K562 (cell line): ENCODE measurements at regions not wholly inside any gene's neighbourhood (a gene's known extent, or its start where the extent isn't known, plus 50 kb on each side); places are given as distances from the start of the nearest gene placed in this dataset.

ENCODE experiments used
- CTCF ChIP-seq, 3 experiments: IDR thresholded peaks in 2 of 3; conservative IDR thresholded peaks in 1 of 3; 2 replicates each; pipeline ENCODE4 v1.5.1; 2011 to 2012; ENCODE audit warnings: low read length in 3 of 3, mild to moderate bottlenecking in 3 of 3, control low read depth in 2 of 3, improper control_type of control experiment in 1 of 3, inconsistent platforms in 1 of 3, low read depth in 1 of 3, mixed read lengths in 1 of 3, moderate library complexity in 1 of 3; ENCODE audit not compliant: insufficient read depth in 2 of 3
- EZH2 ChIP-seq: IDR thresholded peaks from 2 replicates; pipeline ENCODE4 v1.6.1; 2012; ENCODE audit warnings: low read depth, mild to moderate bottlenecking, inconsistent platforms, low read length, borderline replicate concordance
- FOXJ3 ChIP-seq: sonication (generic); formaldehyde crosslinking; IDR thresholded peaks from 2 replicates; pipeline ENCODE4 v1.4.0; 2020; ENCODE audit warnings: mild to moderate bottlenecking, missing genetic modification reagents
- FOXM1 ChIP-seq, 2 experiments: fragments of 450-650 bp in 1 of 2; sonication (generic) in 1 of 2; formaldehyde crosslinking in 1 of 2; IDR thresholded peaks; 2 replicates each; pipeline versions ENCODE4 v1.6.1 to v1.9.0; 2017 to 2022; ENCODE audit warnings: low read depth in 2 of 2, mild to moderate bottlenecking in 2 of 2, missing genetic modification reagents in 1 of 2, moderate library complexity in 1 of 2
- IRF9 ChIP-seq: fragments of 450-650 bp; IDR thresholded peaks from 2 replicates; pipeline ENCODE4 v1.6.1; 2016; ENCODE audit warnings: missing biosample characterization, missing genetic modification characterization
- KLF10 ChIP-seq: fragments of 250-450 bp; sonication (Bioruptor Pico); IDR thresholded peaks from 2 replicates; pipeline ENCODE4 v1.6.1; 2021; ENCODE audit warnings: matching md5 sums
- NONO ChIP-seq, 2 experiments: fragments of 200-400 bp in 1 of 2; fragments of 450-650 bp in 1 of 2; formaldehyde crosslinking in 1 of 2; IDR thresholded peaks; 2 replicates each; pipeline ENCODE4 v1.6.1; 2017; ENCODE audit warnings: low read depth in 2 of 2, mild to moderate bottlenecking in 2 of 2, moderate library complexity in 2 of 2, low read length in 1 of 2
- PKNOX1 ChIP-seq: fragments of 450-650 bp; IDR thresholded peaks from 2 replicates; pipeline ENCODE4 v1.6.1; 2016
- POLR2A ChIP-seq: fragments of 450-650 bp; conservative IDR thresholded peaks from 2 replicates; pipeline ENCODE4 v1.6.1; 2016
- POLR2AphosphoS2 ChIP-seq: IDR thresholded peaks from 2 replicates; pipeline ENCODE4 v1.6.1; 2012; ENCODE audit warnings: low read length, improper control_type of control experiment
- POLR2AphosphoS5 ChIP-seq: IDR thresholded peaks from 2 replicates; pipeline ENCODE4 v1.6.1; 2011; ENCODE audit warnings: mild to moderate bottlenecking, low read depth, low read length, moderate library complexity; ENCODE audit not compliant: control insufficient read depth, insufficient read depth
- SP1 ChIP-seq: sonication (generic); formaldehyde crosslinking; IDR thresholded peaks from 2 replicates; pipeline ENCODE4 v1.8.1; 2022; ENCODE audit warnings: mild to moderate bottlenecking, missing genetic modification reagents
- TAF1 ChIP-seq: IDR thresholded peaks from 2 replicates; pipeline ENCODE4 v1.6.1; 2011; ENCODE audit warnings: mild to moderate bottlenecking, low read length, moderate library complexity; ENCODE audit not compliant: insufficient read depth, control insufficient read depth, severe bottlenecking; ENCODE audit errors: extremely low read depth
- ZSCAN29 ChIP-seq: fragments of 450-650 bp; IDR thresholded peaks from 2 replicates; pipeline ENCODE4 v1.6.1; 2017

- no peak for TF ChIP-seq POLR2AphosphoS5
- TF ChIP-seq FOXJ3, result no peak
- no peak for TF ChIP-seq POLR2AphosphoS2
- TF ChIP-seq FOXM1 (IDR thresholded peaks at IDR 0.05; ENCODE audit: low read depth), result no peak
- TF ChIP-seq FOXM1 (CRISPR knock-in tag; IDR thresholded peaks at IDR 0.05; ENCODE audit: low read depth), result no peak
- TF ChIP-seq ZSCAN29, result no peak
- TF ChIP-seq NONO (IDR thresholded peaks at IDR 0.05; ENCODE audit: low read depth in 2 of 2, low read length in 1 of 2), result no peak
- no peak for TF ChIP-seq EZH2
- no peak for TF ChIP-seq PKNOX1
- no peak for TF ChIP-seq POLR2A
- no peak for TF ChIP-seq TAF1
- TF ChIP-seq CTCF (IDR thresholded peaks at IDR 0.05 in 2 of 3, conservative IDR thresholded peaks at IDR 0.05 in 1 of 3; ENCODE audit: insufficient read depth in 2 of 3, low read depth in 1 of 3, low read length in 3 of 3), result no peak
- no peak for TF ChIP-seq KLF10
- no peak for TF ChIP-seq SP1 (CRISPR knock-in tag)
- TF ChIP-seq IRF9 (tag), result no peak
Measured at GRCh38 chr9:26066237-26066636, 388.0 kb upstream of the TUSC1 start.
